Caco-2 (cell line): ENCODE measurements at regions not wholly inside any gene's neighbourhood (a gene's known extent, or its start where the extent isn't known, plus 50 kb on each side); places are given as distances from the start of the nearest gene placed in this dataset.

Experiments used
- BruUV-seq: library from RNA; stranded (reverse); fragments of 400-500 nt; replicated peaks from 2 replicates; lab custom pipeline; 2021; lab: Mats Ljungman, UMichigan
- CTCF ChIA-PET: fragments of 300-600 bp; sonication (Branson Sonifier 250); formaldehyde crosslinking; loops from one replicate; lab custom pipeline; 2022; ENCODE audit warnings: antibody characterized with exemption; lab: Charles Lee
- POLR2A ChIA-PET: fragments of 300-600 bp; sonication (Branson Sonifier 250); formaldehyde crosslinking; loops from one replicate; lab custom pipeline; 2022; ENCODE audit warnings: antibody characterized with exemption; lab: Charles Lee
- DNase-seq, 2 experiments: peaks; one replicate each; pipeline versions ENCODE4 v3.0.0 to v3.0.0-alpha.2; 2020 to 2022
- H3K27me3 ChIP-seq: replicated peaks from 2 replicates; pipeline ENCODE4 v1.6.0; 2011; ENCODE audit warnings: low read length; ENCODE audit not compliant: control insufficient read depth, insufficient read depth
- H3K36me3 ChIP-seq: 2 replicates; pipeline ENCODE4 v1.5.1; 2011; ENCODE audit warnings: low read length; ENCODE audit not compliant: control insufficient read depth, insufficient read depth
- H3K4me1 ChIP-seq: fragments of 250-450 bp; sonication (Bioruptor Pico); 2 replicates; pipeline ENCODE4 v1.5.1; 2020; ENCODE audit warnings: mild to moderate bottlenecking
- H3K4me3 ChIP-seq: 2 replicates; pipeline ENCODE4 v1.5.1; 2011; ENCODE audit warnings: low read depth, mild to moderate bottlenecking, control low read depth, low read length
- H3K9me3 ChIP-seq: fragments of 250-450 bp; sonication (Bioruptor Pico); 2 replicates; pipeline ENCODE4 v1.5.1; 2020; ENCODE audit warnings: mild to moderate bottlenecking, moderate library complexity
- H3K27ac Mint-ChIP-seq: one replicate; pipeline ENCODE4 v1.8.0; 2022; ENCODE audit warnings: mixed read lengths; ENCODE audit not compliant: unreplicated experiment
- H3K27me3 Mint-ChIP-seq: one replicate; pipeline ENCODE4 v1.8.0; 2022; ENCODE audit warnings: mixed read lengths; ENCODE audit not compliant: insufficient read depth, unreplicated experiment
- H3K36me3 Mint-ChIP-seq: one replicate; pipeline ENCODE4 v1.8.0; 2022; ENCODE audit warnings: mild to moderate bottlenecking, mixed read lengths; ENCODE audit not compliant: insufficient read depth, unreplicated experiment
- H3K4me1 Mint-ChIP-seq: one replicate; pipeline ENCODE4 v1.8.0; 2022; ENCODE audit warnings: low read depth, mixed read lengths; ENCODE audit not compliant: unreplicated experiment
- H3K4me3 Mint-ChIP-seq: one replicate; pipeline ENCODE4 v1.8.0; 2022; ENCODE audit warnings: mild to moderate bottlenecking, moderate library complexity, mixed read lengths; ENCODE audit not compliant: unreplicated experiment
- H3K9me3 Mint-ChIP-seq: one replicate; pipeline ENCODE4 v1.8.0; 2022; ENCODE audit warnings: mixed read lengths; ENCODE audit not compliant: unreplicated experiment
- intact Hi-C: fragments of 100-400 bp; cut with micrococcal nuclease; formaldehyde crosslinking; loops from one replicate; pipeline ENCODE4 v1.10.0; 2022; ENCODE audit not compliant: unreplicated experiment
- TF ChIP-seq, protein P1 (sequence below), 2 experiments: fragments of 200-600 bp in 1 of 2; IDR thresholded peaks; 1 replicate in 1 of 2; 2 replicates in 1 of 2; pipeline versions ENCODE4 v1.5.1 to v1.8.0; 2011 to 2022; ENCODE audit warnings: antibody characterized with exemption in 1 of 2, control low read depth in 1 of 2, inconsistent platforms in 1 of 2, low read depth in 1 of 2, low read length in 1 of 2, mild to moderate bottlenecking in 1 of 2, moderate library complexity in 1 of 2; ENCODE audit not compliant: insufficient read depth in 1 of 2, severe bottlenecking in 1 of 2, unreplicated experiment in 1 of 2

GRCh38 chr11:70014291-70014690 is 63.8 kb upstream of the ANO1 start:
- BruUV-seq, result no TSS peak
- Histone ChIP-seq H3K36me3 (no peaks in the 10 kb centered on the region), H3K4me1 (no peaks in the 10 kb centered on the region), H3K9me3 (no peaks in the 10 kb centered on the region), H3K4me3 (no peak overlapping the region), H3K27me3 (no peaks in the 10 kb centered on the region)
- TF ChIP-seq, protein P1, sequence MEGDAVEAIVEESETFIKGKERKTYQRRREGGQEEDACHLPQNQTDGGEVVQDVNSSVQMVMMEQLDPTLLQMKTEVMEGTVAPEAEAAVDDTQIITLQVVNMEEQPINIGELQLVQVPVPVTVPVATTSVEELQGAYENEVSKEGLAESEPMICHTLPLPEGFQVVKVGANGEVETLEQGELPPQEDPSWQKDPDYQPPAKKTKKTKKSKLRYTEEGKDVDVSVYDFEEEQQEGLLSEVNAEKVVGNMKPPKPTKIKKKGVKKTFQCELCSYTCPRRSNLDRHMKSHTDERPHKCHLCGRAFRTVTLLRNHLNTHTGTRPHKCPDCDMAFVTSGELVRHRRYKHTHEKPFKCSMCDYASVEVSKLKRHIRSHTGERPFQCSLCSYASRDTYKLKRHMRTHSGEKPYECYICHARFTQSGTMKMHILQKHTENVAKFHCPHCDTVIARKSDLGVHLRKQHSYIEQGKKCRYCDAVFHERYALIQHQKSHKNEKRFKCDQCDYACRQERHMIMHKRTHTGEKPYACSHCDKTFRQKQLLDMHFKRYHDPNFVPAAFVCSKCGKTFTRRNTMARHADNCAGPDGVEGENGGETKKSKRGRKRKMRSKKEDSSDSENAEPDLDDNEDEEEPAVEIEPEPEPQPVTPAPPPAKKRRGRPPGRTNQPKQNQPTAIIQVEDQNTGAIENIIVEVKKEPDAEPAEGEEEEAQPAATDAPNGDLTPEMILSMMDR (IDR thresholded peaks at IDR 0.05; ENCODE audit: insufficient read depth in 1 of 2, low read depth in 1 of 2, low read length in 1 of 2, severe bottlenecking in 1 of 2, unreplicated experiment in 1 of 2), result no peak
- Mint-ChIP-seq H3K27me3 (no peaks in the 10 kb centered on the region), H3K36me3 (no peaks in the 10 kb centered on the region), H3K27ac (no peak overlapping the region), H3K4me1 (no peaks in the 10 kb centered on the region), H3K4me3 (no peak overlapping the region), H3K9me3 (no peaks in the 10 kb centered on the region)
- no peak for DNase-seq
- ChIA-PET CTCF (no interaction called here), POLR2A (no interaction called here)
- intact Hi-C loops, result no loop called here

GRCh38 chr11:70016666-70017367 is 61.3 kb upstream of the ANO1 start:
- Histone ChIP-seq H3K4me3 (no peak overlapping the region), H3K27me3 (no peaks in the 10 kb centered on the region), H3K4me1 (no peaks in the 10 kb centered on the region), H3K36me3 (no peaks in the 10 kb centered on the region), H3K9me3 (no peaks in the 10 kb centered on the region)
- ChIA-PET POLR2A (interaction anchor here (0.6 kb wide), 1 partner anchor 658 kb away, joined by 3 read pairs; no protein-coding TSS in a partner anchor), CTCF (no interaction called here)
- DNase-seq, result no peak
- H3K4me1 Mint-ChIP-seq, result no peaks in the 10 kb centered on the region
- TF ChIP-seq, protein P1 (IDR thresholded peaks at IDR 0.05; ENCODE audit: insufficient read depth in 1 of 2, low read depth in 1 of 2, low read length in 1 of 2, severe bottlenecking in 1 of 2, unreplicated experiment in 1 of 2), result no peak
- H3K9me3 Mint-ChIP-seq, result no peaks in the 10 kb centered on the region
- intact Hi-C loops, result no loop called here
- H3K27ac Mint-ChIP-seq, result no peak overlapping the region
- no peaks in the 10 kb centered on the region for H3K27me3 Mint-ChIP-seq
- BruUV-seq, result no TSS peak
- no peak overlapping the region for H3K4me3 Mint-ChIP-seq
- no peaks in the 10 kb centered on the region for H3K36me3 Mint-ChIP-seq

DNA sequence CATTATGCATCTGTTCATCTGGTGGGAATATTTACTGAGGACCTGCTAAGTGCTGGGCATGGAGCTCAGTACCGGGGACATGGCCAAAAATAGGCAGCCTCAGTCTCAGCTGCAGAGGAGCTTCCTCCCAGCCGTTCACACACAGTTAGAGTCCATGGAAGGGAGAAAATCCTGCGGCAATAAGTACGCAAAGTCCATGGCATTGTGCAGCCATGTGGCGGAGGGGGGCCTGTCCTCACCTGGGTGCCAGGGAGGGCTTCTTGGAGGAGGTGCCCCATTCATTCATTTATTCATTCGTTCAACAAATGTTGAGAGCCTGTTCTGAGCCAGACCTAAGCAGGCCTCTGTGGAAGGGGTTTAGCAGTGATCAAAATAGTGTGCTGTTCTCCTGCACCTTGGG is 59.3 kb upstream of the ANO1 start:
- BruUV-seq, result no TSS peak
- Histone ChIP-seq H3K36me3 (no peaks in the 10 kb centered on the region), H3K27me3 (no peaks in the 10 kb centered on the region), H3K4me3 (no peak overlapping the region), H3K4me1 (no peaks in the 10 kb centered on the region), H3K9me3 (no peaks in the 10 kb centered on the region)
- TF ChIP-seq, protein P1 (IDR thresholded peaks at IDR 0.05; ENCODE audit: insufficient read depth in 1 of 2, low read depth in 1 of 2, low read length in 1 of 2, severe bottlenecking in 1 of 2, unreplicated experiment in 1 of 2), result no peak
- no peak for DNase-seq
- no peaks in the 10 kb centered on the region for H3K4me1 Mint-ChIP-seq
- no peak overlapping the region for H3K27ac Mint-ChIP-seq
- intact Hi-C loops, result no loop called here
- CTCF ChIA-PET, result no interaction called here
- POLR2A ChIA-PET, result no interaction called here
- H3K27me3 Mint-ChIP-seq, result no peaks in the 10 kb centered on the region
- no peak overlapping the region for H3K4me3 Mint-ChIP-seq
- H3K36me3 Mint-ChIP-seq, result no peaks in the 10 kb centered on the region
- H3K9me3 Mint-ChIP-seq, result no peaks in the 10 kb centered on the region
